ENCODE measurements at regions not wholly inside any gene's neighbourhood (a gene's known extent, or its start where the extent isn't known, plus 50 kb on each side); places are given as distances from the start of the nearest gene placed in this dataset.
A peak's percentile ranks its signal among the peaks of the same experiment; 100 is the strongest.
"Not testable (repeated sequence)": the region's sequence is repeated elsewhere in the genome, so short reads cannot be mapped to it uniquely, and the experiment has no call there.

DNA sequence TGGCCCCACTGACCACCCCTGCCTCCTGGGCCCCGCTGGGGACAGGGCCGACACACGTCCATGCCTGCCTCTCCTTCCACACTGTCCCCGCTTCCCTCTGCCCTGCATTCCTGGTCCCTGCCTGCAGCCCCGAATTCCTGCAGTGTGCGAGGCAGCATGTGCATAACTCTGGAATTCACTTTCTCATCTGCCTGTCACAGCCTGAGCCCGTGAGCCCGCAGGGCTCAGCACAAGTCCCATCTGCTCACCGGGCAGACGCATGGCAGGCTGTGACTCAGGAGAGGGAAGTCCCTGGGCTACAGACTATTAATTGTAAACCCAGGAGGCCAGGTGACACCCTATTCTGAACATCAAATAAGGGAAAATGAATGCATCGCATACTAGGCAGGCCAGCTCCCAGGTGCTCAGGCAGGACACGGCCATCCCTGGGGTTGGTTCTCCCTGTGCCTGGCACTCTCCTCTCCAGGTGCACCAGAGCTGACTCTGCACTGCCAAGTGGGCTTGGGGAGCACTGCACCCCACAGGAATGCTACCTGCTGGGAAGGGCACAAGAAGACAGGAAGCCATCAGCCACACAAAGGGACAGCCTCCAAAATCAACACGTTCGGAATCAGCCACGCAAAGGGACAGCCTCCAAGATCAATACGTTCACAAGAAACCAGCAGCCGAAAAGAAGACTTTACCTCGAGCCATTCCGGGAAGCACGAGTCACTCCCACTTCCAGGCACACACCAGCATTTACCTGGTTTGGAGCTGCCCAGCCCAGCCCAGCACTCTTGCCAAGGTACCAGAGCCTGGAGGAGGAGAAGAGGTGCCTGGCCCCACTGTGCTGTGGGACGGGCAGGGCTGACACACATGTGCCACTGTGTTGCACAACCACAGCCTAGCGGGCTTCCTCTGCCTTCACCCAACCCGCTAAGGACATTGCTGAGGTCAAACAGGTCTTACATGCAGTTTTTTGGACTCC, 65.9 kb downstream of the DLL1 start:
- DNase-seq (peak in 1 of 10 donors; percentile 44), ATAC-seq (no peak)
- H3K27me3 Mint-ChIP-seq: no peaks in the 10 kb centered on the region
- no peaks in the 10 kb centered on the region for H3K9me3 Mint-ChIP-seq
- H3K36me3 Mint-ChIP-seq: no peaks in the 10 kb centered on the region
- POLR2A ChIA-PET: no interaction called here
- peak overlapping the region in 2 of 10 donors; percentile 19 to 76 for H3K27ac Mint-ChIP-seq
- H3K4me3 Mint-ChIP-seq: no peak overlapping the region
- peaks cover 14 to 26% (median 19%) of the 10 kb centered on the region in 4 donors for H3K4me1 Mint-ChIP-seq

DNA sequence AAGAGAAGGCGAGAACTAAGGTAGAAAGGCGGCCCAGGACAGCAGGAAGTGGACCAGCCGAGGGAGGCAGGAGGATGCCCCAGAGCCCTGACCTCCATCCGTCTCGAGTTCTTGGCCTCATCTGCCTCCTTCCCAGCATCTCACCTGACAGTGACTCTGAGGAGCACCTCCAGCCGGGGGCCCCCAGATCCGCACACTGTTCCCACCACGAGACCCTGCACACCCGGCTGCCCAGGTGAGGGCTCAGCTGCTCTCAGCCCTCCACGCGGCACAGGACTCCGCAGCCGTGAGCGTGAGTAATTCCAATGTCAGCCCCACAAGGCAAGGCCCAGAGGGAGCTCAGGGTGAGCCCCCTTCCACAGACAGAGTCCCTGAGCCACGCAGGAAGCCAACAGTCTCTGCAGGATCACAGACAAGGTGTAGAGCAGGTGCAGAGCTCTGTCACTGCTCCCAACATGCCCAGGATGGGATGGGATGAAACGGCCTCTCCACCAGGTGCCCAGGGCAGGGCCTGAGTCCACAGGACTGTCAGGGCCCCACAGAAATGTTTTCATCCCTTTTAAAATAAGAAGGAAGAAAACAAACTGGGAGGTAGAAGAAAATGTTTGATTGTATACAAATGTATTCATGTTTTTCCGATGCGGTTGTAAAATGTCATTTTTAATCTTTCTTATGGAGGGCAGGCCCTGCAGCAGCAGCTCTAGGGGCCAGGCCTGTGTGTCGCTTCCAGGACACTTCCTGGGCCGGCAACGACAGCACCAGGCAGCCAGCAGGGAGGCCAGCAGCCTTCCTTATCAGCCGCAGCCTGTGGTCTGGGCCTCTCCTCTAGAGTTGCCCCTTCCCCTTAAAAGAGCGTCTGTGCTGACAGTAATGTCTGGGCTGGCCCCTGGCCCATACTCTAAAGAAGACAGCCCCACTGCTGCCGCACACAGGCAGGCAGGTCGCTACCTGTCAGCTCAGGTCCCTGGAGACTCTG, 66.9 kb downstream of the DLL1 start:
- Mint-ChIP-seq H3K27me3 (no peaks in the 10 kb centered on the region), H3K4me1 (peaks cover 14 to 26% (median 19%) of the 10 kb centered on the region in 4 donors), H3K4me3 (peak overlapping the region in 1 of 10 donors; percentile 45), H3K9me3 (no peaks in the 10 kb centered on the region), H3K36me3 (no peaks in the 10 kb centered on the region), H3K27ac (peak overlapping the region in 3 of 10 donors; percentile 25 to 76 (median 29))
- ATAC-seq (no peak), DNase-seq (peak in 1 of 10 donors; percentile 50)
- POLR2A ChIA-PET: no interaction called here

DNA sequence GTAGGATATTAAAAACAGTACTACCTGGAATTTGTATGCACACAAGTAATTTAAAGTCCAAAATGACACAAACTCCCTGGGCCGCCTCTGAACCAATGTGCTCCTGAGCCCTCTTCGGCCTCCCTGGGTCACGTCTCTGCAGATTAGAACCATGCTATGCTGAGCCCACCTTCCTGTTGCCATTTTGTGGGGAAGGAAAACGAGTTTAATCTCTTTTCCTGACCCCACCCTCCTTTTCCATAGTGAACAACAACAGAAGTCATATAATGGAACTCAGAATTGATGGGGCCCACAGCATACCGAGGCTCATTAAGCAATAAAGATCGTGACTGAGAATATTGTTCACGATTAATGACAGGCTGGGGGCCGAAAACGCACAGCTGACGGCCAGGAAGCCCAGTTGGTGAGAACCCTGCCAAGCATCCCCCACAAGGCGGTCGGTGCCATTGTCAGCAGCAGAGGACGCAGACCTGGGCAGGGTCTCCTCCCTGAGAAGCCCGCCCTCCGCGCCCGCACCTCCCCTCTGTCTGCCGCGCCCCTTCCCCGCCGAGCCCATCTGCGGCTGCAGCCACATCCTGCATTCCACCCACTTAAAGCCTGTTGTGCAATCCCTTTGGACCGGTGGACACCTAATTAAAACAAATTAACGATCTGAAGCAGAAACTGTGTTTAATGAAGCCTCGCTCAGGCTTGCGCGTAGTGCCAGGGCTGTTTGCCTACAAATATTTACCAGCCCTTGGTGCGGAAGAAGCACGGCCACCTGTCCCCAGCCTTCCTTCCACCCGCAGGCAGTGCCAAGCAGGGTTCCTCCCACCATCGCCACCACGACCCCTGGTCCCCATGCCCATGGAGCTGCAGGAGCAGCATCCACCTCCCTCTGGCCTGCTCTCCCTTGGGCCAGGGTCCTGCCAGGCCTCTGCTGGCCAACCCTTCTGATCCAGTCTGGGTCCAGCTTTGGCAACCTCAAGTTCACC, 68.1 kb downstream of the DLL1 start:
- Mint-ChIP-seq H3K27ac (peak overlapping the region in 4 of 10 donors; percentile 20 to 76 (median 62)), H3K4me3 (peak overlapping the region in 9 of 10 donors; percentile 14 to 83 (median 70)), H3K9me3 (no peaks in the 10 kb centered on the region), H3K4me1 (peaks cover 14 to 26% (median 19%) of the 10 kb centered on the region in 4 donors), H3K36me3 (no peaks in the 10 kb centered on the region), H3K27me3 (no peaks in the 10 kb centered on the region)
- DNase-seq (peak in 2 of 10 donors; percentile 18 to 58), ATAC-seq (peak; percentile 30 to 54)
- POLR2A ChIA-PET: no interaction called here

GRCh38 chr6:170221753-170222400, 69.0 kb downstream of the DLL1 start:
- Mint-ChIP-seq H3K4me3 (peak overlapping the region in 5 of 10 donors; percentile 22 to 73 (median 70)), H3K4me1 (peaks cover 14 to 26% (median 19%) of the 10 kb centered on the region in 4 donors), H3K27me3 (no peaks in the 10 kb centered on the region), H3K9me3 (no peaks in the 10 kb centered on the region), H3K27ac (peak overlapping the region in 1 of 10 donors; percentile 16), H3K36me3 (no peaks in the 10 kb centered on the region)
- DNase-seq (peak in 1 of 10 donors; percentile 42), ATAC-seq (no peak)
- POLR2A ChIA-PET: no interaction called here

DNA sequence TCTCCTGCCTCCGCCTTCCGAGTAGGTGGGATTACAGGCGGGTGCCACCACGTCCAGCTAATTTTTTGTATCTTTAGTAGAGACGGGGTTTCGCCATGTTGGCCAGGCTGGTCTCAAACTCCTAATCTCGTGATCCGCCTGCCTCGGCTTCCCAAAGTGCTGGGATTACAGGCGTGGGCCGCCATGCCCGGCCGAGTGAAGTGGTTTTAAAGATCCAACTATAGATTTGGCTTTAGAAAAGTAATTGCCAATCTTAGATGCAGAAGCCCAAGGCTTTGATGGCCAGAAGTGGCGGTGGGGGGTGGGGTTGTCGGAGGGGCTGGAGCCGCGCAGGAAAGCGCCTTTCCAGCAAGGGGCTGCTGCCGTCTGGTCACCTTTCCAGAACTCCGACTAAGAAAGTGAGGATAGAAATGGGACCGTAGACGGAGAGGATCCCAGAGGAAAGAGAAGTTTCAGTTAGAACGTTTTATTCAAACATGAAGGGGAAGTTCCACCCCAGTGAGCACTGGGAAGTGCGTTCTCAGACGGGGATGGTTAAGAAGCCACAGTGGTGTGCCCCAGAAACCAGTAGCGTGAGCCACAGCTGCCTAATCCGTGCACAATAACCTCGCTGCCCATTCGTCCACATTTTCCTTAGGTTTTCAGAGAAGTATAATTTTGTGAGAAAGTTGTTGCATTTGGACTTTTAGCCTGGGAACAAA, 69.7 kb downstream of the DLL1 start:
- H3K27ac Mint-ChIP-seq: no peak overlapping the region
- H3K4me3 Mint-ChIP-seq: peak overlapping the region in 2 of 10 donors; percentile 14 to 22
- H3K36me3 Mint-ChIP-seq: no peaks in the 10 kb centered on the region
- no peaks in the 10 kb centered on the region for H3K27me3 Mint-ChIP-seq
- peak in 2 of 10 donors; percentile 15 to 19 for DNase-seq
- ATAC-seq: no peak
- H3K4me1 Mint-ChIP-seq: peaks cover 14 to 26% (median 19%) of the 10 kb centered on the region in 4 donors
- POLR2A ChIA-PET: no interaction called here
- no peaks in the 10 kb centered on the region for H3K9me3 Mint-ChIP-seq

- POLR2A ChIA-PET, H3K27ac Mint-ChIP-seq, ATAC-seq, H3K4me3 Mint-ChIP-seq, DNase-seq, H3K9me3 Mint-ChIP-seq, H3K36me3 Mint-ChIP-seq: not testable (repeated sequence)
- H3K4me1 Mint-ChIP-seq: peaks cover 3 to 21% (median 6%) of the 10 kb centered on the region in 4 donors
- H3K27me3 Mint-ChIP-seq: peaks cover 0 to 13% (median 6%) of the 10 kb centered on the region in 5 donors
These were observed 77.2 kb downstream of the DLL1 start for GRCh38 chr6:170213637-170214018.

- POLR2A ChIA-PET: no interaction called here
- no peaks in the 10 kb centered on the region for H3K36me3 Mint-ChIP-seq
- no peak overlapping the region for H3K4me3 Mint-ChIP-seq
- no peak for ATAC-seq
- H3K4me1 Mint-ChIP-seq: peaks cover 3 to 21% (median 6%) of the 10 kb centered on the region in 4 donors
- no peak overlapping the region for H3K27ac Mint-ChIP-seq
- H3K9me3 Mint-ChIP-seq: no peaks in the 10 kb centered on the region
- DNase-seq: peak in 1 of 10 donors; percentile 62
- peaks cover 0 to 13% (median 6%) of the 10 kb centered on the region in 5 donors for H3K27me3 Mint-ChIP-seq
These were observed 77.8 kb downstream of the DLL1 start for GRCh38 chr6:170212956-170213636.

DNA sequence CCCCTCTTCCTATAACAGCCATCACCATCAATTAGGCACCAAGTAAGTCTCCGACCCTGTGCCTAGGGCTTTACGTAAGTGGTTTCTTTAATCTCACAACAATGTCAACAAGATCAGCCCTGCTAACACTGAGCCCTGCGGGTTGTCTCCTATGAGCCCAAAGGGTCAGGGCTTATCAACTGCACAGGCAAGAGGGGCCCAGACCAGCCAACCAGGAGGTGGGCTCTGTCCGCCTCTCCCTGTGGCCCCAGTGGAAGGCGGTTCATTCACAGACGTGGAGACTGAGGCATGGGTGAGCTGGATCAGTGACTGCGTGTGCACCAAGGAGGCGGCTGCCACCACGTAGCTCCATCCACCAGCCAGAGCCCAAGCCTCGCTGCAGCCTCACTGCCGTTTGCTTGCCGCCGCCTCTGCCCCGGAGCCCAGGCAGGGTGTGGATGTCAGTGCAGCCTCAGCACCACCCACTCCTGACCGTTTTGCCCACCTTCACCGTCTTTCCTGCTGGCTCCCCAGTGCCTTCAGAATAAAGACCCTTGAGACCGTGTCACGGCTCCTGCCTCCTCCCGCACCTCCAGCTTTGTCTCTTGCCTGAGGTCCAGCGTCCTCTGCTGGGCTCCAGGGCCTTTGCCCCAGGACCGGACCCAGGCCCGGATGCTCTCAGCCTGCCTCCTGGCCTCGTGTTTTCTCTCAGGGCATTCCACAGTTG, 78.7 kb downstream of the DLL1 start:
- no peak for ATAC-seq
- Mint-ChIP-seq H3K4me1 (peaks cover 3 to 21% (median 6%) of the 10 kb centered on the region in 4 donors), H3K4me3 (no peak overlapping the region), H3K36me3 (no peaks in the 10 kb centered on the region), H3K27ac (no peak overlapping the region), H3K27me3 (peaks cover 0 to 13% (median 6%) of the 10 kb centered on the region in 5 donors), H3K9me3 (no peaks in the 10 kb centered on the region)
- POLR2A ChIA-PET: no interaction called here
- DNase-seq: peak in 1 of 10 donors; percentile 36

- Mint-ChIP-seq H3K9me3 (no peaks in the 10 kb centered on the region), H3K4me3 (no peak overlapping the region), H3K27ac (peak overlapping the region in 1 of 10 donors; percentile 46), H3K36me3 (no peaks in the 10 kb centered on the region), H3K27me3 (peaks cover 0 to 13% (median 6%) of the 10 kb centered on the region in 5 donors), H3K4me1 (peaks cover 3 to 21% (median 6%) of the 10 kb centered on the region in 4 donors)
- no peak for ATAC-seq
- DNase-seq: peak in 1 of 10 donors; percentile 61
- POLR2A ChIA-PET: no interaction called here
These were observed 79.4 kb downstream of the DLL1 start for GRCh38 chr6:170211404-170212025.

All from naive thymus-derived CD8-positive, alpha-beta T cell (primary cell).